HG03571 (cell line): ENCODE measurements at regions not wholly inside any gene's neighbourhood (a gene's known extent, or its start where the extent isn't known, plus 50 kb on each side); places are given as distances from the start of the nearest gene placed in this dataset.
"Not testable (repeated sequence)": the region's sequence is repeated elsewhere in the genome, so short reads cannot be mapped to it uniquely, and the experiment has no call there.

Source experiments
- ATAC-seq: cut with Tn5 transposase; IDR thresholded peaks from one replicate; pipeline ENCODE4 v1.9.1; 2021; ENCODE audit not compliant: unreplicated experiment

DNA sequence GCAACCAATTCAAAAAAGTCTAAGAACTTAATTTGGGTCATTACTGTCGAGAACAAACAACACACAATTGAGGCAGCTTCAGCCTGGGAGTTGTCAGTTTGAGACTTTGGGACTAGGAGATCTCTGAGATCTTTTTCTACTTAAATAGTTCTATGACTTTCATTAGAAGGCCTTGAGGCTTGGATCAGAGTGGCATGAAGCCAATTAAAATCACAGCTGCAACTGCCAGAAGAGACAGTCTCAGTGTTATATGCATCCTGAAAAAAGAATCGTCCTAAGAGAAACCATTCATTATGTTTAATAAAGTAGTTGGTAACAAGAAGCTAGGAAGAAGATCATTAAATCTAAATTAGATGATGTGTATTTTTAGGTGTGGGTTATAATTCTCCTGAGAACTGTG, 170.8 kb upstream of the RASSF8 start:
- ATAC-seq = no peak

DNA sequence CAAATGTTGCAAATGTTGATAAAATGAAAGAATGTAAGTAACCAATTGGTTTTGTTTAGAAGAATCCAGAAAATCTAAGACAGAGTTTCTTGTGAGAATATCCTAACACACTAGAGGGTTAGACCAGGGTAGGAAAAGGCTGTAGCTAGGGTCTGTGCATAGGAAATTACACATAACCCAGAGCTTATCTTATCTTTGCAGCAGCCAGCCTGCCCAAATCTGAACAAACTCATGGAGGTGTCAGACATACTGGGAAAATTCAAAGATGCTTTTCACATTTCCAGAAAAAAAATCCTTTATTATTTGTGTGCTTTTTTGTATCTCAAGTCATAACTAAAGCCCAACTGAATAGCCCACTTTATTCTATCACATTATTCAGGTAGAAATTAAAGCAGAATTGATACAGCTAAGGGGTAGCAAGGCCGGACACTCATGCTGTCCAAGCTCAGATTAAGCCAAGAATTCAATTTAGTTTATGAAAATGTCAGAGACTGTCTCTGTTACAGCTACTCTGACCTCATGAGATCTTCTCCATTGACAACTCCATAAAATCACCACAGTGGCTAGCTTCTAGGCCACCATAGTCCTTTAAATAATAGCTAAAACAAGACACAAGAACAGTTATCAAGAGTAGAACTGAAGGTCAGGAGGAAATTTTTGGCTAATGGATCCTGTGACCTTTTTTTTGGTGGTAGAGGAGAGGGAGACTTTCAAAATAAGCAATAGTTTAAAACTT, 169.6 kb upstream of the RASSF8 start:
- no peak for ATAC-seq

DNA sequence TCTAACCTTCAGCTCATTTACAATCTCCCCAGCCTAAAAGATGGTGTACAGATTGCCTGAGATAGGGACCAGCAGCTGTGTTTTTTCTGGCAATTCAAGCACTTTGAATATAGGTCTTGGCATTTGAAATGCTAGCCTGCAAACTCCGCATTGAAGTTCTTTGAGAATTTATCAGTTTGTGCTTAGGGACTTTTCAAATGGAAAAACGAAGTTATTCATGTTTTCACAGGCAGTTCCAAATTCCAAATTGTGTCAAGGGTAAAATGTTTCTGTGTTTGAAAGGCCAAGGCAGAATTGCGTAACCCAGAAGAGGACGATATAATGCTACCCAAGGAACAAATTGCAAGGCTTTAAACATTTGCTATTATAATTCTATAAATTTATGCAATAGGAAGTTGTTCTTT, 168.9 kb upstream of the RASSF8 start:
- no peak for ATAC-seq

DNA sequence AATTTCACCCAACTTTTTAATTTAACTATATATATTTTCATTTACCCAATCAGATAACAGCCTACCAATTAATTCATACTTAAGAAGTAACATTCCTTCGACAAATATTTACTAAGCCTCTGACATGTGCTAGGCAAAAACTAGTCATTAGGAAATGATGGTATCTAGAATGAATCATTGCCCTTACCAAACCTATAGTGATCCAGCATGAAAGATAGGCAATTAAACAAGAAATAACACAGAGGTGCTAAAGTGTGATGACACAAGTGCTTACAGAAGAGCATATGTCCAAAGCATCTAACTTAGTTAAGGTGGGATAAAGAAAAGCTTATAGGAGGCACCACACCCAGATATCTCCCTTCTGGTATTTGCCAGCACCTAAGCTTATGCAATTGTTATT, 166.5 kb upstream of the RASSF8 start:
- ATAC-seq = no peak

DNA sequence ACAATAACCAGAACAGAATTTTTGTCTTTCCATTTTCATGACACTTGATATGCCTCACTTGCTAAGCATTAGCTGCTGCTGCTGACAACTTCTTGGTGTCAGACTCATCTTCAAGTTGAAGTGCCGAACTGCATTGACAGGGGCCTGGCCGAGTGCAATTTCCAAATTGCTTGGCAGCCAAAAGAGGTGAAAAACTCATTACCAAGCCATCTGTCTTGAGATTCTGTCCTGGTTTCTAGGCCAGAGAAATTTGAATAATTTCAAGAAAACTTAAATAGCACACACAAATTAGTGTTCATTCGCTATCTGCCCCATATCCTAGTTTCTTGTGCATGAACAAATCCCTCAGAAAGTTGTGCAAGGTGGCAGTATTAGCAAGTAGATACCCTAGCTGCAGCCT, 165.3 kb upstream of the RASSF8 start:
- no peak for ATAC-seq

DNA sequence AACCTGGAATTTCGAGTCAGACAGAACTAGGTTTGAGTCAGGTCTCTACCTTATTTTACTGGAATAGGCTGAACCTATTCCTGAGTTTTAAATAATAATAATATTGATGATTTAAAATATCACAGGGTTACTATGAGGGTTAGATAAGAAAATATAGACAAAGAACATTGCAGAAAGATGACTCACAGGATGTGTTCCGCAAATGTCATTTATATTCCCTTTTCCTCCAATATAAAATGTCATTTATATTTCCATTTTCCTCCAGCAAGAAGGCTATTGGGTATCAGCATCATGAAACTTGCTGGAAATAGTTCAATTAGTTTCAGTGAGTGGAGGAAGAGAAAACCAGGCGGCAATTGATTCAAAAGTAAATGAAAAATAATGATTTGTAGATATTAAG, 163.9 kb upstream of the RASSF8 start:
- no peak for ATAC-seq

DNA sequence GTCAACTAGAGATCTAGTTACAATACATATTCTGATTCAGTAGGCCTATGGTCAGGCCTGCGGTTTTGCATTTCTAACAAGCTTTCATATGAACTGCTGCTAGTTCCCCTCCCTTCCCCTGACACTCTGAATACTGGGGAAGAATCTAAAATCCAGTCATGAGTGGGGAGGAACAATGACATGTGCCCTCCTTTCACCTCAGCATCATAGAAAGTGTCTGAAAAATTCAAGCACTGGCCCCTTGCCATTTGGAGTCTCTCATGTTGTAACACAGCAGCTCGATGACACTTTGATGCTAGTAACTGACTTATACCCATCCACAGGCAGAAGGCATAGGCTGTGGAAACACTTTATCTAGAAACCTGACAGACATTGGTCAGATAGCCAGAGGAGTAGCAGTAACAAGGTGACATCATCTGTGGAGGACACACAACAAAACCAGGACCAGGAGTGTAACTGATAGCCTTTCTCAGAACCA, 161.9 kb upstream of the RASSF8 start:
- ATAC-seq = no peak

DNA sequence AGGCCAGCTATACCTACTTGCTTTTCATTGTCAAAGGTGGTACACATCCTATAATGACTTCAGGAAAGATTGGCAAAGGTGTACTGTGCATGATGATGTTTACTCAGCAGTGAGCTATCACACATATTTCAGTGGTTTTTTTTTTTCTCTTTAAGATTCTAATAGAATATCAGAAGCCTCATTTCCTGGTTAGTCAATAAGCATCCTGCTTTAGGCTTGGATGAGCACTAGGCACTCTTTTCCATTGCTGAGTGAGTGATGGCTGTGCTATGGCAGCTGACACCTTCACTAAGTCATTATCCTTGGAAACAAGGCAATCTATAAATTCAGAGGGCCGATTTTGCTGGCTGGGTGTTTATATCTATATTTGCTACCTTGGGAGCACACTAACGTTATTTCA, 161.1 kb upstream of the RASSF8 start:
- ATAC-seq = no peak

DNA sequence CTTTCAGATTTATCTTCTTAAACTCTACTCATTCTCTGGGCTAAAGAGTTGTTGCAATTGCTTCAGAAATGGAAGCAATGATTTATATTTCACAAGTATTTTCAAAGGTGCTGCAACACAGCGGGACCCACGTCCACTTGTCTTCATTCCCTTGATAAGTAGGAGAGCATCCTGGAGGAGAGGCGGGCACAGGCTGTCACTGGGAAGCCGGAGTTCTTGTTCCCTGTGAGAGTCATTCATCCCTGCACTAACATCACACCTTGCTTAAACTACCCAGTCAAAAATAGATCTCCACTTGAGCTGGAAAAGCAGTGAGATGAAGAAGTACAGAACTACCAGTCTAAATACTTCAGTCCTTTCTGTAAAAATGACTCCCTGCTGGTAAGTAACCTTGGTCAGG, 160.5 kb upstream of the RASSF8 start:
- no peak for ATAC-seq

DNA sequence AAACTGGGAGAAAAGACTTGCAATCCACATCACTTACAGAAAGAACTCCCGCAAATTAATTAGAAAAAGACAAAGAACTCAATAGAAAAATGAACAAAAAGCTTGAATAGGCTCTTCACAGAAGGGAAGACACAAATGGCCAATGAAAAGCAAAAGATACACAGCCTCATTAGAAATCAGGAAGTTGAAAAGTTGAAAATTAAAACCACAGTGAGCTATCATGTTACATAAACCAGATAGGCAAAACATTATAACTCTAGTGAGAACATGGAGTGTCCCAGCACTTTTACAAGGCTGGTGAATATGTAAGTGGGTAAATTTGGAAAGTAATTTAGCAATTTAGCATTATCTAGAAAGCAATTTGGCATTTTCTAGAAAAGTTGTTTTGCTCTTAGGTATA, 158.4 kb upstream of the RASSF8 start:
- no peak for ATAC-seq

DNA sequence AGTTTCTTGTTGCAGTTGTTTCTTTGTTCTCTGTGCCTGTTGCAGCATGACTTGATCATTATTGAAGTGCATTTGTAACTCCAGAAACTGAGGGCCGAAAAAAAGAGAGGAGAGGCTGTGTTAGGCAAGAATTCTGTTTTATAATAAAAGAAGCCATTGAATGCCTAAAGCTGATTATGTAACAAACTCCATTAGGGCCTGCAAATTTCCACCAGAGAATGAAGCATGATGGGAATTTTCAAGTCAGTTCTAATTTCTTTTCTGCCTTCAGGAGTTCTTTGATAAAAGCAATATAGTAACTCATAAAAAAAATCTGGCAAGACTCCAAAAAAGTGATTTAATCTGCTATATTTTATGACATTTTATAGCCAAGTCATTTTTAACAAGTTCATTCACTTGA, 156.7 kb upstream of the RASSF8 start:
- no peak for ATAC-seq

DNA sequence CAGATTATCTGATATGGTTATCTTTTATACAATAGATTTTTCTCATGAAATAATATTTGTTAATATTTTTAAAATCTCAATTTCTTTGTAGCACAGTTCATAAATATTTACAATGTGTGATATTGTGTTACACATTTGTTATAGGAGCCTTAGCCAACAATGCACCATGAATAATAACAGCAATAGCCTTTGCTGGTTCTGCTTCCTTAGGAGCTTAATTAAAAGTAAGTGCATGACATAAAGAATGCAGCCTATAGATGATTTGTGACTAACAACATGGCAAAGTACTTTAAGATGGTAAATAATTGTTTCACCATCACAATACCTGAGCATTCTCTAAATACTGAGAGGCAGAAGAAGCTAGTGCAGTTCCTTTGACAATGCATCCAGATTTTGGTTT, 156.3 kb upstream of the RASSF8 start:
- ATAC-seq = no peak

DNA sequence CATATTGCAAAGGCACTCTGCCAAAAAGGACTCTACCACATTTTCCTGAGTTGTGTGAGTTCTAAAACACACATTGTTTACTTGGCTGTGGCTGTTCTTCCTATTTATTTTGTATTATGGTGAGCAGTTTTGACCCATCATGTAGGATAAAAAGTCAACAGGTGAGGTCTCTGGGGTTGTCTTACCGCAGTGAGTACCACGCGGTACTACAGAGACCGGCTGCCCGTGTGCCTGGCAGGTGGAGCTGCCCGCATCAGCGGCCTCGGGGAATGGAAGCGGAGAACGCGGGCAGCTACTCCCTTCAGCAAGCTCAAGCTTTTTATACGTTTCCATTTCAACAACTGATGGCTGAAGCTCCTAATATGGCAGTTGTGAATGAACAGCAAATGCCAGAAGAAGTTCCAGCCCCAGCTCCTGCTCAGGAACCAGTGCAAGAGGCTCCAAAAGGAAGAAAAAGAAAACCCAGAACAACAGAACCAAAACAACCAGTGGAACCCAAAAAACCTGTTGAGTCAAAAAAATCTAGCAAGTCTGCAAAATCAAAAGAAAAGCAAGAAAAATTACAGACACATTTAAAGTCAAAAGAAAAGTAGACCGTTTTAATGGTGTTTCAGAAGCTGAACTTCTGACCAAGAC, 155.3 kb upstream of the RASSF8 start:
- ATAC-seq = not testable (repeated sequence)

DNA sequence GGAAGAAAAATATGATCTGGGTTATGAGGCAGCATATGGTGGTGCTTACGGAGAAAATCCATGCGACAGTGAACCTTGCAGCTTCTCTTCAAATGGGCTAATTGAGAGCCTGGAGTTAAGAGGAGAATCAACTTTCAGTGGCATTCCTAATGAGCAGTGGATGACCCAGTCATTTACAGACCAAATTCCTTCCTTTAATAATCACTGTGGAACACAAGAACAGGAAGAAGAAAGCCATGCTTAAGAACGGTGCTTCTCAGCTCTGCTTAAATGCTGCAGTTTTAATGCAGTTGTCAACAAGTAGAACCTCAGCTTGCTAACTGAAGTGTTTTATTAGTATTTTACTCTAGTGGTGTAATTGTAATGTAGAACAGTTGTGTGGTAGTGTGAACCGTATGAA, 154.2 kb upstream of the RASSF8 start:
- not testable (repeated sequence) for ATAC-seq

DNA sequence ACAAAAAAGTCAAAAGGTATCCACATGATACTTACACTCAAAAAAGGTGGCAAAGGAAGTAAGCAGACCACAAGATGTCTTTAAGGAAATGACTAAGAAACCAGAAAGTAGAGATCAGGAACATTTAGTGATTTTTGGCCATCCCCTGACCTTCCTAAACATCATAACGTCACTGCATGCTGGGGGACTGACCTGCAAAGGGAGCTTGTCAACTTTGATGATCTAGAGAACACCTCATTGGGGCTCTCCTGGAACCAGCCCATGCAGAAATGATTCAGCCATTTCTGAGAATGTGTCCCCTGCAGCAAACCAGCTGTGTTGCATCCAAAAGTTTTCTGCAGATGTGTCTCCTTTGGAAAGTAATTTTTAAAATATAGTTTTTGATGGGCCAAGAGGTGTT, 152.2 kb upstream of the RASSF8 start:
- ATAC-seq = no peak

DNA sequence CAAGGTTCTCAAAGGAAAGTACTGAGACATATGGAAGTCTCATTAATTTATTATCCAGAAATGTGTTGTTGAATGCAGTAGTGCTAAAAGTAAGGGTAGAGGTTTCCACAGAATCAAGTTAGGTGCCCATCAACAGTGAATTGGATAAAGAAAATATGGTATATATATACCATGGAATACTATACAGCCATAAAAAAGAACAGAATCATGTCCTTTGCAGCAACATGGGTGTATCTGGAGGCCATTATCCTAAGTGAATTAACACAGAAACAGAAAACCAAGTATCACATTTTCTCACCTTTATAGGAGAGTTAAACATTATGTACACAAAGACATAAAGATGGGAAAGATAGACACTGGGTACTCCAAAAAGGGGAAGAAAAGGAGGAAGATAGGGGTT, 149.9 kb upstream of the RASSF8 start:
- ATAC-seq = no peak

DNA sequence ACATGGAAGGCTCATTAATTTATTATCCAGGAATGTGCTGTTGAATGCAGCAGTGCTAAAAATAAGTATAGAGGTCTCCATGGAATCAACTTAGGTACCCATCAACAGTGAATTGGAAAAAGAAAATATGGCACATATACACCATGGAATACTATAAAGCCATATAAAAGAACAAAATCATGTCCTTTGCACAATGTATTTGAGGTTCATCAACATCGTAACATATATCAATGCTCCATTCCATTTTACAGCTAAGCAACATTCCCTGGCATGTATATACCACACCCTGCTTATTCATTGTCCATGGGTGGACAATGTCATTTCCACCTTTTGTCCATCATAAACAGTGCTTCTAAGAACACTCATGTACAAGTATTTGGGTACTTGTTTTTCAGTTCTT, 147.8 kb upstream of the RASSF8 start:
- ATAC-seq = no peak

DNA sequence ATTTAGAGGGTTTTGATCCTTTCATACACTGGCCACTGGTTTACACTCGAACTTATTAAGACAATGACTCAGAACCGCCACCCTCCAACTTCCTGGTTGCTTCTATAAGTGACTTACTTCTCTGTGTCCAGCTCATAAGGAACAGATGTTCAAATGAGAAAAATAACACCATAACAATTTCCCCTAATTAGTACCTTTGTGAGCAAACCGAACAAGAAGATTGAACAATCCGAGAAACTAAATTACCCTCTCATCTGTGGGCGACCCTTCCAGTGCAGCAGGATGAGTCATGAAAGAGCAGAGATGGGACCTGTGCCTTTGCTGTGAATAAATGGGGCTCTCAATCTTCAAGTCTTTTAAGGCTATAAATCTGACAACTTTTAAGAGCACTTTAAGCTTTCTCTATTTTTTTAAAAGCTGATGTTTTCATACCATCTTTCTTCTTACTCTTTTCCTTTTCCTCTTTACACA, 146.8 kb upstream of the RASSF8 start:
- ATAC-seq = no peak

DNA sequence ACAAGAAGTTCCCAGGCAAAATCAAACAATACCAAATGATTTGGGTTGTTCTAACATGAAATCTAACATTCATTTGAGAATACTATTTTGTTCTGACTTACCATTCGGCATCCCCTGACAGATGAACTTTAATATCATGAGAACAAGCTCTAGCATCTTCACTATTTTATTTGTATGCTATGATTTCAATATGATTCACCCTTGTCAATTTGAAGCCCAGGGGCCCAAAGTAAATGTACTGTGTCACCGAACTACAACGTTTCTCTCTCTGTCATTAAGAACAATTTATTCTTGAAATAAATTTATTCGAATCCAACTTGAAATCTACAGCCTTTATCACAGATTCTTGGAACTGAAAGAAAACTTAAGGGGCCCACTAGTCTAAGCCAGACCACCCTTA, 146.2 kb upstream of the RASSF8 start:
- no peak for ATAC-seq

DNA sequence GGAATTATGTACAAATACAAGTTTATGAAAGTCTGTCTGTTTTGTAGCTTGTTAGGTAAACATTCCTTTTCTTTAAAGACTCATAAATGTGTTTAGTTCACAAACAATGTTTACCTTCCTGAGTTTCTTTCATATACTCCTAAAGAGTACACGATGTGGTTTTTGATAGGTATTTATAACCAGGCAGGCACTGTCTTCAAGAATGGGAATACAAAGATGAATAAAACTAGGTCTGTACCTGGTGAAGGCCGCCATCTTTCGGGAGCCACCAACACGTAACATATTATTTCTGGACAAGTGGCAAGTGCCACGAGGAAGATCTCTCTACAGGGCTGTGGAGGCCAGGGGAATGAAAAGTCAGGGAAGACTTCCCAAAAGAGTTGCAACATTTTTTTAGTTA, 144.6 kb upstream of the RASSF8 start:
- ATAC-seq = no peak

DNA sequence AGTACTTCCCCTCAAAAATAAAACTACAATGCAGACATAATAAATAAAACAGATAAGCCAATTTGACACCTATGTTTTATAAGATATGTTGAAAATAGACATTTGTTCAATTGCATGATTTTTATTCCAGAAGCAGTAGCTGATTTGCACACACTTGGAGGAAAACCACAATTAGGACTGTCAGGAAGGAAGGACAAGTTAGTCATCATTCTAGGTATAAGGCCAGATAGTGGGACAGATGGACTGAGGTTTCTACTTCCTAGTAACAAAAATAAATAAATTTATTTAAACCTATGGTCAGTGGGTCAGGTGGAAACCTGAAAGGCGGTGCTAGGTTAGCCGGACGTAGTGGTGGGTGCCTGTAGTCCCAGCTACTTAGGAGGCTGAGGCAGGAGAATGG, 141.8 kb upstream of the RASSF8 start:
- no peak for ATAC-seq

DNA sequence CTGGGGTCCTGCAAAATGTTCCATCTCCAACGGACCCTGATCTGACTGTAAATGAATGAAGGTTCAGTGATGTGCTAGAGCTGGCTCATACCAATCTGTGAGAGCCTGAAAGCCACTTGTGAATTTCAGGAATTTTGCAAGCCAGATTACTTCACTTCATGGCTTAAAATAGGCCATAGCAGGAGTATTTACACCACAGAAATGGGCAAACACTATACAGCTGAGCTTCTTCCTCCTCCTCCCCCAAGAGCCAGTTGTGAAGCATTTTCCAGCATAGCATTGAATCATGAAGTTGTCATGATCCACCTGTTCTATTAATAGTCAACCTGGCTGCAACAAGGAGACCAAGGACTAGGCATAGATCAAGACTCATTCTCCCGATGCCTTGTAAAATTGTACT, 141.3 kb upstream of the RASSF8 start:
- no peak for ATAC-seq
